GM04503 (cell line): ENCODE measurements at regions not wholly inside any gene's neighbourhood (a gene's known extent, or its start where the extent isn't known, plus 50 kb on each side); places are given as distances from the start of the nearest gene placed in this dataset.
"Not testable (repeated sequence)": the region's sequence is repeated elsewhere in the genome, so short reads cannot be mapped to it uniquely, and the experiment has no call there.

Source experiments
- DNase-seq: peaks from one replicate; pipeline ENCODE4 v3.0.0-alpha.2; 2012; ENCODE audit warnings: low read depth

DNA sequence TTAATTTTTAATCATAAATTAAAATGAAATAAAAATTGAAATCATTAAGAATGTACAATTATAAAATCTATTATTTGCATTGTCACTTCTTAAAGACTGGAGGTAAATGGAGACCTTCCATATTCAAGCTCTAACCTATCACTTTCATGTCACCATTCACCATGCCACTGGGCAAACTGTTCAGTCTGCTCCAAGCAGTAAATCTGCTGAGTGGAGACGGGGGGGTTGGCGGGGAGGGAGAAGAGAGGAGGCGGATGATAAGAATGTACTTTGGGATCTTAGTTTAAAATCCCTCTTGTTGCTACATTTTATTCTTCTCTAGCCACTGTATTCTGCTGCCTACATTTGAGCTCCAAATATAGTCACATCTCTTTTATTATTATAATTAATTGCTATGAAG, 365.9 kb upstream of the NFIA start:
- DNase-seq = no peak

DNA sequence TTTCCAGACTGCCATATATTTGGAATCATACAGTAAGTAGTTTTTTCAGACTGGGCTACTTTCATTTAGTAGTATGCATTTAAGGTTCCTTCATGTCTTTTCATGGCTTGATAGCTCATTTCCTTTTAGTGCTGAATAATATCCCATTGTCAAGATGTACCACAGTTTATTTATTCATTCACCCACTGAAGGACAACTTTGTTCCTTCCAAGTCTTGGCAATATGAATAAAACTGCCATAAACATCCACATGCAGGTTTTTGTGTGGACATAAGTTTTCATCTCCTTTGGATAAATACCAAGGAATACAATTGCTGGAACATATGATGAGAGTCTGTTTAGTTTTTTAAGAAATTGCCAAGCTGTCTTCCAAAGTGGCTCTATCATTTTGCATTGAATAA, 366.4 kb upstream of the NFIA start:
- DNase-seq = no peak

DNA sequence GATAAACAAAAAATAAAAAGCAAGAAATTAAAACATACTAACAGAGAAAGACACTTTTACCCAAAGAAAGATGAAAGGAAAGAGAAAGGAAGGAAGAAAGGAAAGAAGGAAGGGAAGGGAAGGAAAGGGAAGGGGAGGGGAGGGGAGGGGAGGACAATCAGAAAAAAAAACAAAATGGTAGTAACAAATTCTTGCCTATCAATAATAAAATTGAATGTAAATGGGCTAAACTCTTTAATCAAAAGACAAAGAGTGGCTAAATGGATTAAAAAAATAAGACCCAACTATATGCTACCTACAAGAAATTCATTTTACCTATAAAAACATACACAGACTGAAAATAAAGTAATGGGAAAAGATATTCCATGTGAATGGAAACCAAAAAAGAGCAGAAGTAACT, 372.9 kb upstream of the NFIA start:
- no peak for DNase-seq

DNA sequence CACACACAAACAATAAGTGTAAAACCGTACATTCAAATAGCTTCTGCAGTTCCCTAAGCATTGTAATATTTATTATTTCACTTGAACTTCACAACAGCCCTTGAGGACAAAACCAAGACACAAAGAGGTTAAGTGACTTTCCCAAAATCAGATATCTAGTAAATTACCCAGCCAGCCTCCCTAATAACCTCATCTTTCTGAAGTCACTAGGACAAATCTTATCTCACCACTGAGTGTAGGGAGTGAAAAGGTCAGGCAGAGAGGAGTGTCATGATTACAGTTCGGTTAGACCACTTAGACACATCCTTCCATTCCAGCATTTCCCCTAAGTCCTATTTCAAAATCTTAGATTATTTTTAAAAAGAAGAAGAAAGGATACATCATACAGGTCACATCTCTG, 377.3 kb upstream of the NFIA start:
- DNase-seq = no peak

DNA sequence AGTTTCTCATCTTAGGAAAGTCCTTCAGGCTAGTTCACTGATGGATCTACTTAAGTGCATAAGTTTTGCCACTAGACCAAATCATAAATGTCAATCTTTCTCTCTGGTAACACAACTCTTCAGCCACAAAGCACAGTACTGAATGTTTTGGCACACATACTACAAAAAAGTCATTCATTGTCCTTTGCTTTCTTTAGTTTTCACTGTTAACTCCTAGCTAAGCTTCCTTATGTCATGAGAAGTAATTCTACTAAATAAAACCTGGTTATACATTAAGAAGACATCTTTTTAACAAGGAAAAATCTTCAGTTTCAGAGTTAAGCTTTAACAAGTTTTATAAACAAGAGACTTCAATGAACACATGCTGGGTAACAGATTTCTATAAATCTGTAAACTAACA, 379.2 kb upstream of the NFIA start:
- DNase-seq = no peak

DNA sequence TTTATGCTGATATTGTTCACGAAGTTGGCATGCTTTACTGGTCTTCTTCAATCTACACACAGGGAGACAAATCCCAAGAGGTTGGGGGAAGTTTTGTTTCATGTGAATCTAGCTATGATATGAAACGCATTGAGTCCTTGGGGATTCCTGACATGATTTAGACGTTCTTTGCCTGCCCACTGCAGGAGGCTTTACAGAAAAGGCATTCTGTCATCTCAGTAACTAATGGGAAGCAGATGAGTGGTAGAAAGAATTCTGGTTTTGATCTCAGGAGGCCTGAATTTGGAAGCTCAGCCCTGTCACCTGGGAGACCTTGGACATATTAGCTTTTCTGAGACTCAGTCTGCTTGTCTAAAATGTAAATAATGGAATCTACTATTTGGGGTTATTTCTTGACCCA, 383.0 kb upstream of the NFIA start:
- DNase-seq = no peak

DNA sequence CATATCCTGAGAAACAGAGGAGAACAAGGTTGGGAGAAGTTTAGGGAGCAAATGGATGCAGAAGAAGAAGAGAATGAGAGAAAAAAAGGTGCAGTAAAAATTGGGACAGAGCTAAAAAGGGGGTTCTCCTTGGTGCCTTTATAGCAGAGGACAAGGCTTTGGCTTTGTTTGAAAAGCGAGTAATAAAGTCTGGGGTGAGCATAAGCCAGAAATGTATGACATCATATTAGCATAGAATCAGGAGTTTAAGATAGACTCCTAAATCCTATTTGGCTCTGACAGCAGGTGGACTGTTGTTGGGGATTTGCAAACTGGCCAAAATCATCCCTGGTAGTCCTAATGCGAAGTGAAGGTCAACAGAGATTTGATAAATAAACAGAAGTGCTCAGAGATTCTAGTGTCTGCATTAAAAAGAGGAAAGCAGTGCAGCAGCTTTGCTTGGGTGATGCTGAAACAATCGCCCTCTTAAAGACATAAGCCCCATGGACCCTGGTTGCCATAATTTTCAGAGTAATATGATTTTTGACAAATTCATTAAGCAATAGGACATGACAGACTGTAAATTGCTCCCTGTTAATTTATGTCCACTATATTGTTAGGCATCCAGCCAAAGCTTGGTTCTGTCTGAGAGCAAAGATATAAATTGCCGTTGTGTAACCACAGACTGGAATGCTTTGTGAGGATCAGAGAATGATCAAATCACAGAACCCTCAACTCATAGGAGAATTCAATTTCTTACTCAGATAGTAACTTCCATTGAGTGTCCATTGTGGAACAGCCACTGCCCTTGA, 385.0 kb upstream of the NFIA start:
- DNase-seq = no peak

DNA sequence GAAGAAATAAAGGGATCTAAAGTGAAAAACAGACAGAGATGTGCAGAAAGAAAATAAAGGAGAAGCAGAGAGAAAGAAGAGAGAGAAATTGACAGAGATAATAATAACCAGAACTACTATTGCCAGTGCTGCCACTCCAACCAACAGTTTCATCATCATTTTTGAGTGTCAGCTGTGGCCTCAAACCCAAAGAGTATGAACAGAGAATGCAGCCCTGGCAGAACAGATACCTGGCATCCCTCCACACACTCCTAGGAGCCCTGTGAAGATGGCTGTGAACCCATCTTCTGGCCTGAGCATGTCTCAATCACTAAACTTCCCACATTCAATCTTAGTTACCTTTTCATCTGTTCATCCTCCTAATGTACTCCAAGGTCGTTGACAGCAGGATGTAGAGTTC, 385.8 kb upstream of the NFIA start:
- no peak for DNase-seq

DNA sequence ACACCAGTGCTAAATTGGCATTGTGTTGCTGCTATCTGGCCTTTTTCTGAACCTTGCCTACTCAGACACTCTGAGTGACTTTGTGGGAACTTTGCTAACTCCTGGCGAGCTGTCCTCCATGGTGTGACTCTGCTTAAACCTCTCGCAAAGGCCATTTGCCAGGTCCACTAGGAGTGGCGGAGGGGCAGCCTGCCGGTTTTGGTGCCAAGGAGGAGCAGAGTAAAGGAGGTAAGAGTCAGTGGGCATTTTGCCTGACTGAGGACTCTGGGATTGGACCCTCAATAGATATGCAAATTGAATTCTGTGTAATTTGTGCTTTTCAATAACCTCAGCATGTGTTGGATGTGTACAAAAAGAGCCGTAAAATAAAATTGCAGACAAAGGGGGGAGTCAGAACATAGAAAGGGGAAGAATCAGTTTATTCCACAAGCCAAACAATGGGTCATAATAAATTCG, 386.6 kb upstream of the NFIA start:
- DNase-seq = no peak

DNA sequence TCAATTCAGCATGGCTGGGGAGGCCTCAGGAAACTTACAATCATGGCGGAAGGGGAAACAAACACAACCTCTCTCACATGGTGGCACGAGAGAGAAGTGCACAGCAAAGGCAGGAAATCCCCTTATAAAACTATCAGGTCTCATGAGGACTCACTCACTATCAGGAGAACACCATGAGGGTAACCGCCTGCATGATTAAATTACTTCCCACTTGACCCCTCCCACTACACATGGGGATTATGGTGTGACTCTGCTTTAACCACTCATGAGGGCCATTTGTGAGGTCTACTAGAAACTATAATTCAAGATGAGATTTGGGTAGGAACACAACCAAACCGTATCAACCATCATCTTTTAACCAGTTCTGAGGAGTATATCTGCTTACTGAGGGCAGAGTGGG, 387.4 kb upstream of the NFIA start:
- no peak for DNase-seq

DNA sequence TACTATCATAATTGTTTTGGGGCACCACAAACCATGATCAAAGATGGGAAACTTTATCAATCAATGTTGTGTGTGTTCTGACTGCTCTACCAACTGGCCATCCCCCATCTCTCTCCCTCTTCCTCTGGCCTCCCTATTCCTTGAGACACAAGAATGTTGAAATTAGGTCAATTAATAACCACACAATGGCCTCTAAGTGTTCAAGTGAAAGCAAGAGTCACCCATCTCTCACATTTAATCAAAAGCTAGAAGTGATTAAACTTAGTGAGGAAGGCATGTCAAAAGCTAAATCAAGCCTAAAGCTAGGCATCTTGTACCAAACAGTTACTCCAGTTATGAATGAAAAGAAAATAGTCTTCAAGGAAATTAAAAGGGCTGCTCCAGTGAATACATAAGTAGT, 390.3 kb upstream of the NFIA start:
- no peak for DNase-seq

DNA sequence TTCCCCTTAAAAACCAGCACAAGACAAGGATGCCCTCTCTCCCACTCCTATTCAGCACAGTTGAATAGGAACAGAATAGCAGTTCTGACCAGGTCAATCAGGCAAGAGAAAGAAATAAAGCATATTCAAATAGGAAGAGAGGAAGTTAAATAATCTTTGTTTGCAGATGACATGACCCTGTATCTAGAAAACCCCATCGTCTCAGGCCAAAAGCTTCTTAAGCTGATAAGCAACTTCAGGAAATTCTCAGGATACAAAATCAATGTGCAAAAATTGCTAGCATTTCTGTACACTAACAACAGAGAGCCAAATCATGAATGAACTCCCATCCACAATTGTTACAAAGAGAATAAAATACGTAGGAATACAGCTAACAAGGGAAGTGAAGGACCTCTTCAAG, 394.1 kb upstream of the NFIA start:
- DNase-seq = not testable (repeated sequence)

DNA sequence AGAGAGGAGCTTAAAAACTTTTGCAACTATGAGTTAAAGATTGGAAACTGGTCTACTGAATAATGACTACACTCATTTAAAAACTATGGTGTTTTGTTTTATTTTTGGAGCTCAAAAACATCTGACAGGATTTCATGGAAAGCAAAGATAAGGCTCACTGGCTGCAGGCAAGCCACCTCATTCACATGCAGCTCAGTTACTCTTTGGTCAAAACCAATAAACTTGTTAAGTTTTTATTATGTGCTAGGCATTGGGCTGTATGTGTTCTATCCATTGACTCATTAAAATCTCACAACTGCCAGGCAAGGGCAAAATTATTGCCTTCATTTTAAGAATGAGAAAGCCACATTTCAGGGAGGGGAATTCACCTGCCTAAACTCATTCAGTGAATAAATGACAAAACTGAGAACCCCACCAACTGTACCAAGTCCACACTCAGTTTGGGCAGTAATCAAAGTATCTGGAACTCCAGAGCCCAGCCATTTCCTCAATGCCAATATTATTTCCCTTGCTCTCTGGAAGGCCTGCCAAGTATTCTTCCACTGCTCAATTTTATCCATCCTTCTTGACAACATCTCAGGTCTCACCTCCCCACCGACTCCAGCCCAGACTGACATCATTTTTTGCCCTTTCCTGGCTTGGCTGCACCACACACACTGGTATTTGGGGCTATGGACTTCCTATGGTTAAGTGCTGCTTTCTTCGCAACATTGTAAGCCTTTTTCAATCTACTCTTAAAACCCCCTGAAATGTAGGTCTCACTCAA, 401.1 kb upstream of the NFIA start:
- DNase-seq = no peak

DNA sequence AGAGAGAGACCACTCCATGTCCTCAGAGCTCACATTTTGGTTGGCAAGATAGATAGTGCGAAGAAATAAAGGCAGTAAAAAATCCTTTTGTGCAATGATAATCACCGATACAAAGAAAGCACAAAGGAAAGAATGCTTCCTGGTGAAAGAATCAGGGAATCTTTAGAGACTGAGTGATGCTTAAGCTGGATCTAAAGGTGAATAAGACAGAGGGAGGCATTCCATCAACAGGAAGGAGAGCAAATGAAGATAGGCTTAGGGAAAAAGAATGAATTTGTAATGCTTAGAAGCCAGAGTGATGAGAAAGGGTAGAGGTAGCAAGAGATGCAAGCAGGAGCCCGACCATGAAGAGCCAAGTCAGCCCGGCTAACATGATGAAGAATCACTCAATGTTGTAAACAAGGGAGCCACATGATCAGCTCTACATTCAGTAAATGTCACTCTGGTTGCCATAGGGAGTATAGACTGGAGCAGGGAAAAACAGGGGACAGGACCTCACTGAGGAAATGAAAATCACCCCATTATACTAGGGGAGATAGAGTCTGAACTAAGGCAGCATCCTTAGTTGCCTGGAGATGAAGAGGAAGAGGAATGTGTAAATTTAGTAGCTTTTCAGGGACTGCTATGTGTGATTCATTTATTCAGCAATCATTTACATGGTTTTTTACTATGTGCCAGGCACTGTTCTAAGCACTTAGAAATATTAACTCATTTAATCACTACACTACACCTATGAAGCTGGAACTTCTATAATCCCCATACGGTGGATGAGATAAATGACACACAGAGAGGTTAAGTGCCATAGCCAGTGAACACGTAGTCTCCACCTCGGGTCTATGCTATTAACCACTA, 402.6 kb upstream of the NFIA start:
- DNase-seq = no peak

DNA sequence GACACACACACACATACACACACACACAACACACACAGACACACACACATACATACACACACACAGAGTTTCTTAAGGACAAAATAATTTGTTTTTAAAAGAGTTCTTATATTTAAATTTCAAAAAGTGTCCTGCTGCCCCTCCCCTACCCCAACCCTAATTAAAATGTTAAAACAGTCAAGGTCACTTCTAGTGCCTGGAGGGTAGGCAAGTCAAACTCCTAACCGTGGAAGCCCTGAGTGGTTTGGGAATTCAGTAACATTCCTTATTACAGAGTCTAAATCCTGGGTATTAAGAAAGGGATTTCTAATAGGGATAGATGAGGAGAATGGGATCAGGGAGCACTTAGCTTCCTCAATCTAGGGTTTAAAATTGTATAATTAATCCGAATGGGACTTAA, 403.6 kb upstream of the NFIA start:
- DNase-seq = no peak

DNA sequence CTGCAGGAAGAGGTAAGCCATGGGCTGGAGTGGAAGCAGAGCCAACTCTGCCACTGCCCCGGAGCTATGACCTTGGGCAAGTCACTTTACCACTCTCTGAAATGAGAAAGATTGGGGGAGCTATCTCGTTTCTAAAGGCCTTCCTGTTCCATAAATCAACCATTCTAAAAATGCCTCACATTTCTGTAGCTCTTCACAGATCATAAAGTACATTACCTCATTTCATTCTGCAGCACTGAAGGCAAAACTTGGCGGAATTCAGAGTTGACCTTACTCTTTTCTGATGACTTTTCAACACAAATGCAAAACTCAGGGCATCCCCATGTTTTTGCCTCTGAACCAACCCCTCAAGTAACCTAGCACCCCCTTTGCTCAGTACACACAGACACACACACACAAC, 404.0 kb upstream of the NFIA start:
- DNase-seq = no peak

DNA sequence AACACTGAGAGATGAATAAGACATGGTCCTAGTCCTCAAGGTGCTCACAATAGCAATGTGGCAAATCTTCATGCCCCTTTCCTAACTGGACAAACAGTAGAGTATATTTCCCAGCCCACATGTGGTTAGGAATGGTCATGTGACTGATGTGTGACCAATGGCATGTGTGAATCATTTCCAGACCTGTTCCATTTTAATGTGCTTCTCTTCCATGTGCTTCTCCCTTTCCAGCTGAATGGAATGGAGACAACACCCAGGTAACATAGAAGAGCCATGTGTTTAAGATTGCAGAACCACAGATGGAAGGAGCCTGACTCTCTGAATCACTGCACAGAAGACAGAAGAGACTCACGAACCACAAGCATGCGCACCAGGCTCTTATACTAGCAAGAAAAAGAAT, 409.9 kb upstream of the NFIA start:
- no peak for DNase-seq

DNA sequence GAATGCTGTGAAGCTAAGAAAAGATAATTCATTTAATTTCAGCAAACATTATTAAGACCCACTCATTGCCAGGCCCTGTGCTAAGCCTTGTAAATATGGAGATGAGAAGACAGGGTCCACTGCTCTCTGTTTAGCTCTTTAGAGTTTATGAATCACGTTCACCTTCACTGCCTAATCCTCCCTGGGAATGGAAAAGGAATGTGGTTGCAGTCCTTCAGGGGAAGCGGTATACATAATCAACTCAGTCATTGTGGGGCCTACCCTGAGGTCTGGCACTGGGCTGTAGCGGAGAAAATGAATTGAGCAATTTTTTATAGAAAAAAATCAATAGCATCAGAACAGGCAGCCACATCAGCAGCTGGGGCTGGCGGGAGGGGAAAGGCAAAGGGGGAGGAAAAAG, 412.1 kb upstream of the NFIA start:
- DNase-seq = no peak

DNA sequence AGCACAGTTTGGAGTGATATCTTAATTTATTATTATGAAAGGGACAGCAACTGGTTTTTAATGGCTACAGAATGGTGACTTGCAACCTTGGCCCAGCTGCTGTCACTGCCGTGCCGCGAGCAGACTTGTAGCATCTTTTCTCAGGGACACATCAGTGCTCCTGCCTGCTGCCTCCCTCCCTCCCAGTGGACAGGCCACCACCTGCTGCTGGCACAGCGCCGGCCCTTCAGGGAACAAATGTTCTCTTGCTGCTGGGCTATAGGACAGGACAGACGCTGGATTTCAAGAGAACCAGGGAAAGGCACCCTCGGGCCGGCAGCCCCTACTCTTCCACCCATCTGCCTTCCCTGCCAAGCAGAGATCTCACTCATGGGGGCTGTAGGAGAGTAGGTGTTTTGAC, 413.8 kb upstream of the NFIA start:
- no peak for DNase-seq

DNA sequence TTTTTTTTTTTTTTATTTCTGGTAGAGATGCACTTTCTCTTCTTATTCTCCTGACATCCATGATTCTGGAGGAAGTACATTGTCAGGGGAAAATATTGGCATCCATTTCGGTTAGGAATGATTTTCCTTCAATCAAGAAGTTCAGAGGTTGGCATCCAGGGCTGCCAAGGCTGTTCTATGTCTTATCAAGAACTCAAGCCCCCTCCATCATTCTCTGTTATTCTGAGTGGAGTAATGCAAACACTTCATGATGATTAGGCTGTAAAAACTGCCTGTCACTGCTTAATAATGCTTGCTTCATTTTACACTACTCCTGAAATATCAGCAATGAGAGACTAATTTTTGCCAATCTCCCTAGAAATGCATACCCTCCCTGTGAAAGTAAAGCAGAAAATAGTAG, 417.1 kb upstream of the NFIA start:
- DNase-seq = no peak

DNA sequence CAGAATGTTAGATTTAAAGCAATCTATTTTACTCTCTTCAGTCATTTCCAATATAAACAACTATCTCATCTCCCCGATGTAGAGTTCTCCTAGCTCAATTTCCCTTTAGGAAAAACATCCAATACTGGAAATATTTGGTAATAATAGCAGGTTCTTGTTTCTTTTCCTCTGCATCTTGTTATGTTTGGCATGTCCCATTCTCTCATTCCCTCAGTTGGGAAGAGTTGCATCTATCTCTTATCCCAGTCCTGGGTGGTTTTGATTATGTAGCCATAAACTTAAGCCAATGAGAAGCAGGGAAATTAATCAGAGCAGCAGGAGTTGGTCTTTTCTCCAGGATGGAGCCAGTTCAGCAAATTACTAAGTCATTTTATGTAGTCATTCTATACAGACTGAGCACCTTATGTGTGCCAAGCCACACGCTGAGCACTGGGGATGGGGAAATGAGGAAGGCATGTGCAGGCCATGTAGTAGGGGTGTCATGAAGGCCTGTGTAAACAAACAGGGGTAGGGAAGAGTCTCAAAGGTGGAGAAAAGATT, 418.2 kb upstream of the NFIA start:
- no peak for DNase-seq

DNA sequence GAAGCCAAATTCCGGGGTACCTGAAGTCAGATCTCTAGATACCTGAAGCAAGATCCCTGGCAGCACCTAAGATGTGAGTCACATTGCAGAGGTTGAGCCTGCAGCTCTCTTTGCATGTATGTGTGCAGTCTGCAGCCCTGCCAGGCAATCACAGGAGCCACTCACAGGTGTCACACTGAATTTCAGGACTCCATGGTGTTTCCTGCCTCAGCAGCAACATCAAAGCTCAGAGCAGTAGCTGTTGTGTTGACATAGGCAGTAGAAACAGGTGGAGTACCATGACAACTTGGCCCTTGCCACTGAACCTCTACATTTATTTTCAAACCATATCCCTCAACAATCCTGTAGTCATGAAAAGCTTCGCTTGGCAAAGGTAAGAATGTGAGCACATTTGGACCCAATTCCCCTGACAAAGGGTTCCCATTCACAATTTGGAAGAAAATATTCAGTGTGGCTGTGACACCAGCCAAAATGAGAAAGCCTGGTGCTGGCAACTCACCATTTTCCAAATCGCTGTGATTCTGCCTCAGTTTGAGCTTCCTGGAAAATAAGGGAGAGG, 419.8 kb upstream of the NFIA start:
- no peak for DNase-seq
